IMR-90 (cell line): ENCODE measurements at regions not wholly inside any gene's neighbourhood (a gene's known extent, or its start where the extent isn't known, plus 50 kb on each side); places are given as distances from the start of the nearest gene placed in this dataset.

Experiments
- ATAC-seq: fragments of 200-7000 bp; cut with Tn5 transposase; 2 replicates; pipeline ENCODE4 v1.9.1; 2020; ENCODE audit warnings: low read depth, mild to moderate bottlenecking, moderate library complexity
- BruUV-seq: library from RNA; stranded (reverse); fragments of 400-500 nt; replicated peaks from 2 replicates; lab custom pipeline; 2021; lab: Mats Ljungman, UMichigan
- CTCF ChIA-PET: fragments of 300-600 bp; formaldehyde crosslinking; extraction: SDS; loops from one replicate; lab custom pipeline; 2021; ENCODE audit warnings: antibody characterized with exemption; lab: Yijun Ruan, JAX
- POLR2A ChIA-PET: fragments of 300-600 bp; sonication (Branson Sonifier 250); formaldehyde crosslinking; loops from one replicate; lab custom pipeline; 2022; ENCODE audit warnings: antibody characterized with exemption; ENCODE audit not compliant: unreplicated experiment; lab: Charles Lee
- DNase-seq: peaks from one replicate; pipeline ENCODE4 v3.0.0; 2013
- H2AFZ ChIP-seq: replicated peaks from 2 replicates; pipeline ENCODE3; 2013; ENCODE audit warnings: low read length, mild to moderate bottlenecking; ENCODE audit not compliant: poor library complexity
- H2AK5ac ChIP-seq: 2 replicates; pipeline ENCODE4 v1.6.1; 2013; ENCODE audit warnings: low read depth, low read length, inconsistent platforms
- H2AK9ac ChIP-seq: replicated peaks from 2 replicates; pipeline ENCODE3; 2013; ENCODE audit warnings: mild to moderate bottlenecking, low read depth, low read length, moderate library complexity; ENCODE audit not compliant: poor library complexity
- H2BK120ac ChIP-seq: 2 replicates; pipeline ENCODE4 v1.6.1; 2013; ENCODE audit warnings: low read depth, low read length, inconsistent platforms
- H2BK15ac ChIP-seq: 3 replicates; pipeline ENCODE4 v1.6.1; 2013; ENCODE audit warnings: low read depth, low read length, inconsistent platforms
- H2BK20ac ChIP-seq: 2 replicates; pipeline ENCODE4 v1.6.1; 2013; ENCODE audit warnings: low read depth, mild to moderate bottlenecking, inconsistent platforms, low read length, moderate library complexity
- H2BK5ac ChIP-seq: 2 replicates; pipeline ENCODE4 v1.6.1; 2013; ENCODE audit warnings: mild to moderate bottlenecking, low read depth, low read length, inconsistent platforms; ENCODE audit not compliant: poor library complexity, severe bottlenecking
- H3K14ac ChIP-seq: replicated peaks from 2 replicates; pipeline ENCODE4 v1.6.1; 2013; ENCODE audit warnings: low read depth, low read length, inconsistent platforms
- H3K18ac ChIP-seq: 2 replicates; pipeline ENCODE4 v1.6.1; 2013; ENCODE audit warnings: low read depth, low read length, control low read depth
- H3K23ac ChIP-seq: 2 replicates; pipeline ENCODE4 v1.6.1; 2013; ENCODE audit warnings: low read depth, low read length, inconsistent platforms
- H3K27ac ChIP-seq: 2 replicates; pipeline ENCODE4 v1.5.1; 2013; ENCODE audit warnings: mild to moderate bottlenecking, control low read depth, low read length; ENCODE audit not compliant: insufficient read depth
- H3K27me3 ChIP-seq: 2 replicates; pipeline ENCODE4 v1.6.1; 2013; ENCODE audit warnings: low read length; ENCODE audit not compliant: control insufficient read depth, insufficient read depth
- H3K36me3 ChIP-seq: 2 replicates; pipeline ENCODE4 v1.6.1; 2013; ENCODE audit warnings: low read length, mixed read lengths; ENCODE audit not compliant: control insufficient read depth, insufficient read depth
- H3K4ac ChIP-seq: 2 replicates; pipeline ENCODE4 v1.6.1; 2013; ENCODE audit warnings: low read depth, low read length, inconsistent platforms
- H3K4me1 ChIP-seq: 2 replicates; pipeline ENCODE4 v1.6.1; 2013; ENCODE audit warnings: low read length, mixed read lengths; ENCODE audit not compliant: control insufficient read depth, insufficient read depth
- H3K4me2 ChIP-seq: 2 replicates; pipeline ENCODE4 v1.6.1; 2013; ENCODE audit warnings: low read depth, mild to moderate bottlenecking, control low read depth, low read length, moderate library complexity
- H3K4me3 ChIP-seq: 2 replicates; pipeline ENCODE4 v1.5.1; 2013; ENCODE audit warnings: low read depth, mild to moderate bottlenecking, control low read depth, low read length, moderate library complexity; ENCODE audit not compliant: insufficient read depth
- H3K56ac ChIP-seq: 2 replicates; pipeline ENCODE4 v1.6.1; 2013; ENCODE audit warnings: low read length, inconsistent platforms; ENCODE audit not compliant: insufficient read depth; ENCODE audit errors: extremely low read depth
- H3K79me1 ChIP-seq, 2 experiments: 2 replicates each; pipeline ENCODE4 v1.6.1; 2013; ENCODE audit warnings: low read length in 2 of 2, inconsistent platforms in 1 of 2, low read depth in 1 of 2
- H3K9ac ChIP-seq: 2 replicates; pipeline ENCODE4 v1.6.1; 2013; ENCODE audit warnings: low read depth, low read length, control low read depth
- H3K9me1 ChIP-seq: 2 replicates; pipeline ENCODE4 v1.6.1; 2013; ENCODE audit warnings: low read length, inconsistent platforms; ENCODE audit not compliant: insufficient read depth
- H3K9me3 ChIP-seq: 2 replicates; pipeline ENCODE4 v1.6.1; 2013; ENCODE audit warnings: low read length; ENCODE audit not compliant: control insufficient read depth, insufficient read depth
- H4K20me1 ChIP-seq: 2 replicates; pipeline ENCODE4 v1.6.1; 2013; ENCODE audit warnings: low read length, inconsistent platforms; ENCODE audit not compliant: insufficient read depth
- H4K5ac ChIP-seq: 2 replicates; pipeline ENCODE4 v1.6.1; 2013; ENCODE audit warnings: mild to moderate bottlenecking, low read depth, low read length, control low read depth
- H4K8ac ChIP-seq, 2 experiments: 2 replicates each; pipeline ENCODE4 v1.6.1; 2013; ENCODE audit warnings: low read depth in 2 of 2, low read length in 2 of 2, control low read depth in 1 of 2, inconsistent platforms in 1 of 2
- H4K91ac ChIP-seq: 2 replicates; pipeline ENCODE4 v1.6.1; 2013; ENCODE audit warnings: low read depth, low read length, inconsistent platforms; ENCODE audit not compliant: insufficient read depth
- RCOR1 ChIP-seq: IDR thresholded peaks from 2 replicates; pipeline ENCODE4 v1.6.1; 2012; ENCODE audit warnings: mild to moderate bottlenecking, low read length, improper control_type of control experiment; ENCODE audit not compliant: insufficient replicate concordance
- RFX5 ChIP-seq: IDR thresholded peaks from 2 replicates; pipeline ENCODE4 v1.8.0; 2012; ENCODE audit warnings: low read depth, mild to moderate bottlenecking, low read length, moderate library complexity
- WGBS, 2 experiments: methylation state at CpG; one replicate each; pipeline versions ENCODE4 v1.1.5 to v1.1.7; 2013; ENCODE audit warnings: missing lambda C conversion rate in 2 of 2; ENCODE audit not compliant: insufficient read length in 1 of 2; ENCODE audit errors: extremely low coverage in 2 of 2; 5-methylcytosine and 5-hydroxymethylcytosine counted together
- dilution Hi-C: fragments of 300-500 bp; cut with HindIII; formaldehyde crosslinking; loops from one replicate; pipeline ENCODE4 v1.14.3; 2018; ENCODE audit warnings: low sequenced_read_pairs; ENCODE audit not compliant: unreplicated experiment
- in situ Hi-C: fragments of 300-500 bp; cut with MboI; formaldehyde crosslinking; loops from 3 replicates; pipeline ENCODE4 v1.14.3; 2019; ENCODE audit warnings: low sequenced_read_pairs, inconsistent platforms, mixed read lengths
- intact Hi-C: fragments of 100-400 bp; cut with micrococcal nuclease; formaldehyde crosslinking; loops from 2 replicates; pipeline ENCODE4 v1.10.0; 2022

- BruUV-seq, result no TSS peak
Observed at GRCh38 chr15:38890194-38890593, 325.6 kb upstream of the RASGRP1 start.

More at GRCh38 chr15:38890194-38890593, 325.6 kb upstream of the RASGRP1 start:
- dilution Hi-C loops (no loop called here), intact Hi-C loops (loop anchor here (10.0 kb wide), 2 partner anchors 415 to 585 kb away; no protein-coding TSS in a partner anchor), in situ Hi-C loops (no loop called here)
- Histone ChIP-seq H3K4ac (peak overlapping the region; percentile 86), H4K91ac (peak overlapping the region; percentile 91), H3K27ac (peak overlapping the region; percentile 32), H3K9me3 (no peaks in the 10 kb centered on the region), H3K79me1 (0 out of 4 replicates have a peak, but pooled peaks cover 0 to 3% of the 10 kb centered on the region in 2 experiments), H3K4me2 (no peak overlapping the region), H3K56ac (peak overlapping the region; percentile 44; the same call in 1 of the 2 replicates), H2AK5ac (peak overlapping the region; percentile 97), H4K8ac (peak overlapping the region; percentile 30 to 44; a peak in 3 of 4 replicates), H3K4me3 (no peak overlapping the region), H3K9me1 (peaks cover 16% of the 10 kb centered on the region), H3K18ac (peak overlapping the region; percentile 96), H2BK120ac (peak overlapping the region; percentile 87), H3K9ac (no peak overlapping the region), H2BK15ac (peak overlapping the region; percentile 76), H4K5ac (peak overlapping the region; percentile 94), H2BK20ac (peak overlapping the region; percentile 75), H2BK5ac (peak overlapping the region; percentile 30), H2AFZ (peak overlapping the region; percentile 9), H4K20me1 (no peaks in the 10 kb centered on the region), H3K4me1 (peaks cover 26% of the 10 kb centered on the region), H3K14ac (peak overlapping the region; percentile 70; the same call in 1 of the 2 replicates), H3K36me3 (no peaks in the 10 kb centered on the region), H3K27me3 (no peaks in the 10 kb centered on the region), H3K23ac (peak overlapping the region; percentile 21; the same call in 1 of the 2 replicates), H2AK9ac (peak overlapping the region; percentile 65)
- WGBS, 2 experiments, result 100% methylated on average over 1 of the region's 3 CpGs; no CpG with 5 or more reads in 1 of the 2 experiments
- POLR2A ChIA-PET, result no interaction called here
- CTCF ChIA-PET, result interaction anchor here (1.0 kb wide), 1 partner anchor 250 kb away, joined by 3 read pairs; no protein-coding TSS in a partner anchor
- ATAC-seq (no peak), DNase-seq (no peak)
- no peak for TF ChIP-seq RFX5
- TF ChIP-seq RCOR1, result no peak
